H9 (cell line): ENCODE measurements at regions not wholly inside any gene's neighbourhood (a gene's known extent, or its start where the extent isn't known, plus 50 kb on each side); places are given as distances from the start of the nearest gene placed in this dataset.

ENCODE experiments used
- DNase-seq: peaks from one replicate; pipeline ENCODE4 v3.0.0-alpha.2; 2017
- H2AFZ ChIP-seq: one replicate; pipeline ENCODE4 v1.6.1; 2013; ENCODE audit warnings: mild to moderate bottlenecking, low read length, control low read depth, moderate library complexity
- H2AK5ac ChIP-seq: 2 replicates; pipeline ENCODE4 v1.6.1; 2013; ENCODE audit warnings: low read length, control low read depth, mixed read lengths; ENCODE audit not compliant: insufficient read length
- H2BK120ac ChIP-seq: one replicate; pipeline ENCODE4 v1.6.1; 2013; ENCODE audit warnings: low read depth, mild to moderate bottlenecking, low read length, control low read depth, inconsistent platforms; ENCODE audit not compliant: poor library complexity, severe bottlenecking
- H2BK12ac ChIP-seq: 2 replicates; pipeline ENCODE4 v1.6.1; 2013; ENCODE audit warnings: low read length, control low read depth, mixed read lengths, low read depth; ENCODE audit not compliant: insufficient read length
- H2BK15ac ChIP-seq: 2 replicates; pipeline ENCODE4 v1.6.1; 2013; ENCODE audit warnings: low read depth, low read length, control low read depth
- H2BK20ac ChIP-seq: one replicate; pipeline ENCODE4 v1.6.1; 2013; ENCODE audit warnings: low read depth, mild to moderate bottlenecking, low read length, control low read depth, inconsistent platforms; ENCODE audit not compliant: poor library complexity, severe bottlenecking
- H2BK5ac ChIP-seq: 2 replicates; pipeline ENCODE4 v1.6.1; 2013; ENCODE audit warnings: low read length, control low read depth, mixed read lengths; ENCODE audit not compliant: insufficient read length
- H3K14ac ChIP-seq: 2 replicates; pipeline ENCODE4 v1.6.1; 2013; ENCODE audit warnings: low read length, control low read depth; ENCODE audit not compliant: insufficient read depth
- H3K18ac ChIP-seq: 2 replicates; pipeline ENCODE4 v1.6.1; 2013; ENCODE audit warnings: low read depth, mild to moderate bottlenecking, mixed read lengths, low read length, control low read depth; ENCODE audit not compliant: insufficient read length
- H3K23ac ChIP-seq: 2 replicates; pipeline ENCODE4 v1.6.1; 2013; ENCODE audit warnings: low read length, control low read depth, mixed read lengths, low read depth; ENCODE audit not compliant: insufficient read length
- H3K23me2 ChIP-seq: 2 replicates; pipeline ENCODE4 v1.6.1; 2013; ENCODE audit warnings: low read depth, mild to moderate bottlenecking, mixed read lengths, low read length, control low read depth; ENCODE audit not compliant: insufficient read length, poor library complexity, severe bottlenecking
- H3K27ac ChIP-seq: 2 replicates; pipeline ENCODE4 v1.5.1; 2013; ENCODE audit warnings: low read length, control low read depth, mixed read lengths, low read depth; ENCODE audit not compliant: insufficient read length
- H3K27me3 ChIP-seq: 2 replicates; pipeline ENCODE4 v1.6.1; 2013; ENCODE audit warnings: low read length, control low read depth, inconsistent platforms; ENCODE audit not compliant: insufficient read depth
- H3K4ac ChIP-seq: 2 replicates; pipeline ENCODE4 v1.6.1; 2013; ENCODE audit warnings: low read depth, mild to moderate bottlenecking, control low read depth, inconsistent platforms, low read length, moderate library complexity
- H3K4me1 ChIP-seq: 2 replicates; pipeline ENCODE4 v1.6.1; 2013; ENCODE audit warnings: low read length, control low read depth, inconsistent platforms; ENCODE audit not compliant: insufficient read depth
- H3K4me2 ChIP-seq: 2 replicates; pipeline ENCODE4 v1.6.1; 2013; ENCODE audit warnings: low read length, control low read depth, mixed read lengths; ENCODE audit not compliant: insufficient read length, insufficient read depth
- H3K56ac ChIP-seq: 2 replicates; pipeline ENCODE4 v1.6.1; 2013; ENCODE audit warnings: low read depth, mild to moderate bottlenecking, mixed read lengths, low read length, control low read depth; ENCODE audit not compliant: insufficient read length
- H3K79me1 ChIP-seq: 2 replicates; pipeline ENCODE4 v1.6.1; 2013; ENCODE audit warnings: low read depth, mild to moderate bottlenecking, moderate library complexity, low read length, control low read depth, inconsistent platforms; ENCODE audit not compliant: insufficient read depth, poor library complexity, severe bottlenecking
- H3K79me2 ChIP-seq: 2 replicates; pipeline ENCODE4 v1.6.1; 2013; ENCODE audit warnings: low read length, control low read depth, inconsistent platforms; ENCODE audit not compliant: insufficient read depth
- H3K9ac ChIP-seq: 2 replicates; pipeline ENCODE4 v1.6.1; 2013; ENCODE audit warnings: low read length, control low read depth, mixed read lengths; ENCODE audit not compliant: insufficient read length; ENCODE audit errors: extremely low read depth
- H3K9me3 ChIP-seq: one replicate; pipeline ENCODE4 v1.6.1; 2013; ENCODE audit warnings: low read depth, low read length, inconsistent platforms; ENCODE audit not compliant: control insufficient read depth
- H3T11ph ChIP-seq: one replicate; pipeline ENCODE4 v1.6.1; 2013; ENCODE audit warnings: mild to moderate bottlenecking, low read length, control low read depth, inconsistent platforms
- H4K20me1 ChIP-seq: one replicate; pipeline ENCODE4 v1.6.1; 2013; ENCODE audit not compliant: control insufficient read depth, insufficient read length, insufficient read depth
- H4K5ac ChIP-seq: 2 replicates; pipeline ENCODE4 v1.6.1; 2013; ENCODE audit warnings: low read depth, mild to moderate bottlenecking, mixed read lengths, low read length, control low read depth; ENCODE audit not compliant: insufficient read length
- H4K8ac ChIP-seq: replicated peaks from 2 replicates; pipeline ENCODE4 v1.6.1; 2013; ENCODE audit warnings: low read length, control low read depth, mixed read lengths, low read depth; ENCODE audit not compliant: insufficient read length
- H4K91ac ChIP-seq: 2 replicates; pipeline ENCODE4 v1.6.1; 2013; ENCODE audit warnings: low read depth, mild to moderate bottlenecking, moderate library complexity, mixed read lengths, low read length, control low read depth; ENCODE audit not compliant: insufficient read length
- H3K27ac Mint-ChIP-seq, 3 experiments: 2 replicates in 2 of 3; 3 replicates in 1 of 3; pipeline ENCODE4 v1.8.0; 2020 to 2021; ENCODE audit warnings: mixed read lengths in 3 of 3, mild to moderate bottlenecking in 1 of 3, moderate library complexity in 1 of 3
- H3K27me3 Mint-ChIP-seq: 2 replicates; pipeline ENCODE4 v1.8.0; 2021; ENCODE audit warnings: low read depth, mild to moderate bottlenecking, moderate library complexity, mixed read lengths
- H3K36me3 Mint-ChIP-seq, 3 experiments: 2 replicates in 2 of 3; 3 replicates in 1 of 3; pipeline ENCODE4 v1.8.0; 2020 to 2021; ENCODE audit warnings: low read depth in 3 of 3, mixed read lengths in 3 of 3; ENCODE audit not compliant: insufficient read depth in 1 of 3
- H3K4me1 Mint-ChIP-seq, 2 experiments: 2 replicates each; pipeline ENCODE4 v1.8.0; 2020; ENCODE audit warnings: mixed read lengths in 2 of 2
- H3K4me3 Mint-ChIP-seq, 2 experiments: 2 replicates in 1 of 2; 3 replicates in 1 of 2; pipeline ENCODE4 v1.8.0; 2020 to 2021; ENCODE audit warnings: mild to moderate bottlenecking in 2 of 2, mixed read lengths in 2 of 2, moderate library complexity in 1 of 2
- H3K9me3 Mint-ChIP-seq, 2 experiments: 2 replicates in 1 of 2; 3 replicates in 1 of 2; pipeline ENCODE4 v1.8.0; 2020; ENCODE audit warnings: mild to moderate bottlenecking in 2 of 2, mixed read lengths in 2 of 2, moderate library complexity in 1 of 2
- CTCF ChIP-seq: fragments of 200-600 bp; sonication (generic); conservative IDR thresholded peaks from 3 replicates; pipeline ENCODE4 v1.8.0; 2021; ENCODE audit warnings: antibody characterized with exemption, mild to moderate bottlenecking
- WGBS: extraction: QIAGEN DNeasy Blood & Tissue Kit; methylation state at CpG from one replicate; pipeline ENCODE4 v1.1.7; 2013; ENCODE audit warnings: missing lambda C conversion rate, low lambda C conversion rate, mixed read lengths; ENCODE audit not compliant: insufficient read length; ENCODE audit errors: extremely low coverage; 5-methylcytosine and 5-hydroxymethylcytosine counted together

- H3K79me2 ChIP-seq, result no peaks in the 10 kb centered on the region
- Mint-ChIP-seq H3K27me3 (peaks cover 3% of the 10 kb centered on the region), H3K4me1 (peaks cover 4 to 21% of the 10 kb centered on the region in 2 experiments), H3K36me3 (no peaks in the 10 kb centered on the region), H3K4me3 (no peak overlapping the region), H3K9me3 (no peaks in the 10 kb centered on the region; a peak in 1 of 5 replicates), H3K27ac (no peak overlapping the region)
- no peaks in the 10 kb centered on the region for H4K20me1 ChIP-seq
- no peaks in the 10 kb centered on the region for H3K9me3 ChIP-seq
- H2BK120ac ChIP-seq, result no peak overlapping the region
- no peak overlapping the region for H2BK20ac ChIP-seq
- no peak for TF ChIP-seq CTCF
- H3K4ac ChIP-seq, result no peak overlapping the region
- DNase-seq, result no peak
- no peak overlapping the region for H3K23ac ChIP-seq
- no peak overlapping the region for H2BK15ac ChIP-seq
- no peak overlapping the region for H3K4me2 ChIP-seq
- WGBS, result no CpG with 5 or more reads among the region's 14 CpGs
- no peak overlapping the region for H3K14ac ChIP-seq
- no peak overlapping the region for H2AFZ ChIP-seq
- no peak overlapping the region for H2BK5ac ChIP-seq
- no peak overlapping the region for H3K56ac ChIP-seq
- no peak overlapping the region for H3K27ac ChIP-seq
- no peak overlapping the region for H2AK5ac ChIP-seq
- no peak overlapping the region for H3K9ac ChIP-seq
- no peak overlapping the region for H4K91ac ChIP-seq
- no peaks in the 10 kb centered on the region for H3K23me2 ChIP-seq
- no peak overlapping the region for H4K5ac ChIP-seq
- H3K27me3 ChIP-seq, result no peaks in the 10 kb centered on the region
- H2BK12ac ChIP-seq, result no peak overlapping the region
- H4K8ac ChIP-seq, result no peak overlapping the region
- H3K79me1 ChIP-seq, result no peaks in the 10 kb centered on the region
- no peak overlapping the region for H3T11ph ChIP-seq
- no peaks in the 10 kb centered on the region; the same call in 1 of the 2 replicates for H3K4me1 ChIP-seq
- H3K18ac ChIP-seq, result no peak overlapping the region
Observed at GRCh38 chr1:213724640-213725536, 262.9 kb upstream of the PROX1 start.
